K562 (cell line): ENCODE measurements at regions not wholly inside any gene's neighbourhood (a gene's known extent, or its start where the extent isn't known, plus 50 kb on each side); places are given as distances from the start of the nearest gene placed in this dataset.

Experiments
- DIDO1 ChIP-seq: fragments of 450-650 bp; IDR thresholded peaks from 2 replicates; pipeline ENCODE4 v1.6.1; 2016; ENCODE audit warnings: low read depth, missing biosample characterization, missing genetic modification characterization
- EGR1 ChIP-seq: fragments of 450-650 bp; conservative IDR thresholded peaks from 2 replicates; pipeline ENCODE4 v1.6.1; 2017; ENCODE audit warnings: mild to moderate bottlenecking
- FOXM1 ChIP-seq, 2 experiments: fragments of 450-650 bp in 1 of 2; sonication (generic) in 1 of 2; formaldehyde crosslinking in 1 of 2; IDR thresholded peaks; 2 replicates each; pipeline versions ENCODE4 v1.6.1 to v1.9.0; 2017 to 2022; ENCODE audit warnings: low read depth in 2 of 2, mild to moderate bottlenecking in 2 of 2, missing genetic modification reagents in 1 of 2, moderate library complexity in 1 of 2
- MCM5 ChIP-seq: fragments of 450-650 bp; IDR thresholded peaks from 2 replicates; pipeline ENCODE4 v1.6.1; 2016; ENCODE audit warnings: low read depth
- PHF20 ChIP-seq: fragments of 450-650 bp; IDR thresholded peaks from 2 replicates; pipeline ENCODE4 v1.6.1; 2018; ENCODE audit not compliant: partially characterized antibody
- REST ChIP-seq, 2 experiments: fragments of 450-650 bp; formaldehyde crosslinking in 1 of 2; IDR thresholded peaks; 2 replicates each; pipeline versions ENCODE4 v1.4.0 to v1.6.1; 2014 to 2020; ENCODE audit warnings: mild to moderate bottlenecking in 2 of 2, borderline replicate concordance in 1 of 2, low read depth in 1 of 2
- ZNF449 ChIP-seq: fragments of 250-450 bp; sonication (Bioruptor Pico); IDR thresholded peaks from 2 replicates; pipeline ENCODE4 v1.8.0; 2022; ENCODE audit warnings: moderate library complexity, mild to moderate bottlenecking, inconsistent platforms
- ZNF609 ChIP-seq: sonication (generic); formaldehyde crosslinking; IDR thresholded peaks from 2 replicates; pipeline ENCODE4 v1.8.1; 2023; ENCODE audit warnings: missing genetic modification reagents, mild to moderate bottlenecking, borderline replicate concordance
- ZNF764 ChIP-seq: fragments of 250-450 bp; sonication (Bioruptor Pico); IDR thresholded peaks from 2 replicates; pipeline ENCODE4 v1.4.0; 2020; ENCODE audit warnings: low read depth, mild to moderate bottlenecking, moderate library complexity

GRCh38 chr5:57772512-57772911 lies 289.9 kb upstream of the ACTBL2 start (continued):
- TF ChIP-seq REST (IDR thresholded peaks at IDR 0.05; ENCODE audit: borderline replicate concordance): no peak
- TF ChIP-seq REST (CRISPR knock-in tag; IDR thresholded peaks at IDR 0.05; ENCODE audit: low read depth): no peak
- no peak for TF ChIP-seq DIDO1 (tag)
- no peak for TF ChIP-seq FOXM1 (IDR thresholded peaks at IDR 0.05; ENCODE audit: low read depth)
- no peak for TF ChIP-seq FOXM1 (CRISPR knock-in tag; IDR thresholded peaks at IDR 0.05; ENCODE audit: low read depth)
- no peak for TF ChIP-seq MCM5
- TF ChIP-seq ZNF449: no peak
- no peak for TF ChIP-seq ZNF764 (CRISPR knock-in tag)
- TF ChIP-seq ZNF609: no peak
- no peak for TF ChIP-seq EGR1
- TF ChIP-seq PHF20: no peak
